GM18502 (cell line): ENCODE measurements at regions not wholly inside any gene's neighbourhood (a gene's known extent, or its start where the extent isn't known, plus 50 kb on each side); places are given as distances from the start of the nearest gene placed in this dataset.
A peak's percentile ranks its signal among the peaks of the same experiment; 100 is the strongest.
"Not testable (repeated sequence)": the region's sequence is repeated elsewhere in the genome, so short reads cannot be mapped to it uniquely, and the experiment has no call there.

Source experiments
- ATAC-seq: cut with Tn5 transposase; IDR thresholded peaks from one replicate; pipeline ENCODE4 v1.9.1; 2021; ENCODE audit warnings: mild to moderate bottlenecking; ENCODE audit not compliant: unreplicated experiment, poor library complexity

- no peak for ATAC-seq
Observed at GRCh38 chr7:153158149-153158548, 398.6 kb downstream of the ACTR3B start.

DNA sequence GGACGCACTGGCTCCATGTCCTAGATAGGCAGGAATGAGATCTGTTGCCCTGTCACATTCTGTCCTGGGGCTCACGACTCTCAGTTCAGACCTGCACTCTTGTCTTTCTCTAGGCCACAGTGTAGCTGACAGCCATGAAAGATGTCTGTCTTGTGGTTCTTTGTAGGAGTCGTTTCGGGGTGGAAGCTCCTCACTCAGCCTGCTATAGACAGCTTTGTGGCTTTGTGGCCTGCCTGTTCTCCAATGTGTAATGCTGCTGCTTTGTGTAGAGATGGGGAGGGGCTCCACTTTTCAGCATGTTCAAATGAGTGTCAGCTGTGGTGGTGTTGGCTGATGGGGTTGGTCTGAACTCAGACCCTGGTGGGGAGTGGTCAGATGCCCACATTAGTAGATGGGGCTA lies 410.7 kb downstream of the ACTR3B start:
- no peak for ATAC-seq

GRCh38 chr7:153185936-153186335 lies 426.4 kb downstream of the ACTR3B start:
- no peak for ATAC-seq

- no peak for ATAC-seq
Observed at GRCh38 chr7:153188161-153188560, 428.6 kb downstream of the ACTR3B start.

- peak; percentile 72 for ATAC-seq
Observed at GRCh38 chr7:153188630-153189029, 429.1 kb downstream of the ACTR3B start.

GRCh38 chr7:153190452-153190851 lies 430.9 kb downstream of the ACTR3B start:
- peak; percentile 61 for ATAC-seq

GRCh38 chr7:153190986-153191385 lies 431.4 kb downstream of the ACTR3B start:
- no peak for ATAC-seq

DNA sequence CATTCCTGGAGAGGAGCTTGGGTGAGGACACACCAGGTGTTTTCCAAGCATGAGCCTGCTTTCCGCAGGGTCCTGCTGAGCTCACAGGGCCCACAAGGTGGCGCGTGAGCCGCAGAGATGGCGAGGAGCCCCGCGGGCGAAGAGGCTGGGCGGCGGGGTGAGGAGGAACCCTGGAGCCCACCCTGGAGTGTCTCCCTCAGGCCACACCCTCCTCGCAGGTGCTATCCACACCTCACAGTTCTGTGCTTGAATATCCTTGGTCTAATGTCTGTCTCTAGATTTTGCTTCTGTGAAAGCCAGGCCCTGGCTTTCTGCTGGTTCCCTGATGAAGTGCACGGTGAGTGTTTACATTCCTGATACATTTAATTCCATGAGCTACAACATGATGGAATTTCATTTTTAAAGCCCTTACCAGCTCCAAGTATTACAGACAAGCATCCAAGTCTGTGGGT lies 433.6 kb downstream of the ACTR3B start:
- peak; percentile 60 for ATAC-seq

- no peak for ATAC-seq
Observed at GRCh38 chr7:153217032-153217431, 457.5 kb downstream of the ACTR3B start.

GRCh38 chr7:153224890-153225289 lies 465.3 kb downstream of the ACTR3B start:
- no peak for ATAC-seq

DNA sequence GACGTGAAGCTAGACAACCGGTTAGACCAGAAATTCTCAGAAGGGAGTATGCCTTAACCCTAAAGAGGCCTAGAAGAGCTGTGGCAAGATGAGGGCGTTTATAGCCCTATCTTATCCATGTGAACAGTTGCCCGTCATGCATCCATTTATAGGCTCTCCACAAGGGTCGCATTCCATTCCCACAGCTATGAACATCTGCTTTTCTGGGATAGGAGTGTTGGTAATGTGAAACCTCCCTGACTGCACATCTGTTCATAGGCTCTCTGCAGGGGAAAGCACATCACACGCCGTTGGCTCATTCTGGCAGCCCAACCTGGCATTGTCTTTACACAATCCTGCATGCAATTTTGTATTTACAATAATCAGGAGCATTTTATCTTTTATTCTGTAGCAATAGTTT lies 485.6 kb downstream of the ACTR3B start:
- ATAC-seq, result not testable (repeated sequence)

DNA sequence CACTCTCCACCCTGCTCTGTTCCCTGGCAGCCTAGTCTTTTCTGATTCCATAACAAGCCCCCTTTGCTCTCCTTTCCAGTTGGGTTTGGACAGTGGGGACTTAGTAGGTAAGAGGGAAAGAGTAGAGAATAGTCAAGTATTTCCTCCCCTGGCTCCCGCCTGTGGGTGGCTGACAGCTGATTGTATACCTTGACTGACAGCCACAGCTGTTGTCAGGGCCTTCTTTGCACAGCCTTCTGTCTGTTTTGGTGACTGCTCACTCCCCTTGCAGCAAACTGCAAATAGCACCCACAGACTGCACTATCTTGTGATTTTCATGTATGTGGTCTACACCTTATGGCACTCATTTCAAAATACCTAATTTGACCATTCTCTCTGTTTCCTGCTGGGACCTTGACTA lies 486.3 kb downstream of the ACTR3B start:
- ATAC-seq, result no peak

DNA sequence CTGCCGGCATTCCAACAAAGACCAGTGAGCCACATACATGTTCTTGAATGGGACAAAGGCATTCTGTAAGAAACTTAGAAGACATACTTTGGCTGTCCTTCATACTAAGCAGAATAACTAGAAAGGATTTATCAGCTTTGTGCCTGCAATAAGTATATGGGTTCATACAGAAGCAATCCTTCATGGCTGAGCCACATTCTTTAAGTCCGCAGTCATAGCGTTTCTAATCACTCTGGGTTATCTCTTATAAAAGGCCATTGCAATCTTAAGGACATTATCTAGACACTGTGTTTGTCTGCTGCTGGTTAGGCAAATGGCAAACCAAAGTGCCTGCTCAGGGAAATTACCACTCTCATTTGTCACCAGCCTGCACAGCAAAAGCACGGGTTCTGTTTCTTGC lies 488.4 kb downstream of the ACTR3B start:
- ATAC-seq, result no peak

DNA sequence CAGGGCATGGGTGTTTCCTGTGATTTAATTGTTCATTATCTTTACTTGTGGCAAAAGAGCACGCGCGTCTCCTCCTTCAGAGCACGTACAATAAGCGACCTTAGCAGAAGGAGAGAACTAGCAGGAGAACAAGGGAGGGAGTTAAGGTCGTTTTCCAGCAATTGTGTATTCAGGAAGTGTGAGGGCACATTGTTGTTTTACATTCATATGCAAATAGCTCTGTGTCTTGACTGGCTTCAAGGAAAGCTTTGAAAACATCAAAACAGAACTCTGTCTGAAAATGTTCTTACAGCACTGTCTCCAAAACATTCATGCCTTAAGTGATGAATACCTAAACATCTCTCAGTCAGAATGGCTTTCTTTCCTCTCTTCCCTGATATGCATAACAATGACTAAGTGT lies 499.1 kb downstream of the ACTR3B start:
- no peak for ATAC-seq

DNA sequence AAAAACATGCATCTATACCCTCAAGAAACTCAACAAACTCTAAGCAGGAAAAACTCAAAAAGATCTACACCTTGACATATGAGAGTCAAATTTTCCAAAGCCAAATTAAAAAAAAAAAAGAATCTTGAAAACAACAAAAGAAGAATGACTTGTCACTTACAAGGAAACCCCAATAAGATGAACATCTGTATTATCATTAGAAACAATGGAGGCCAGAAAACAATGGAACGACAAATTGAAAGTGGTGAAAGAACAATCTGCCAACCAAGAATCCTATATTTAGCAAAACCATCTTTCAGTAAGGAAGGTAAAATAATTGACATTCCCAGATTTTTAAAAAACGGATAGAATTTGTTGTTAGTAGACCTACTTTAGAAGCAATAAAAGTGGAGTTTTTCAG lies 516.8 kb downstream of the ACTR3B start:
- ATAC-seq, result no peak

DNA sequence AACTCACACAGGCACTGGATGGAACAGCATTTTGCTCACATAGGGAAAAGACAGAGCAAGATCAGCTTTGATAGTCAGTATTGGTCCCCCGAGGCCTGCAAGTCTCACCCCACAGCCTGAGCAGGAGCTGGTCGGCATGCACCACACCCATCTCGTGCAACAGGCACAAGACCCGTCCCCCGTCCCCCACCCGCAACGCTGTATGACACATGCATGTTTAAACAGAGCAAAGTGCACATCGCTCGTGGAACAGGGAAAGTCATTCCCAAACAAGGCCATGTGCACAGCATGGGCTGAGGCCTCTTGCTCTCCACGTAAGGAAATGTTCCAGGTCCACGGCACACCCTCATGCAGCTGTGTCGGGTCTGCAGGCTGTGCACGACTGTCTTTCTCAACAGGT lies 527.2 kb downstream of the ACTR3B start:
- no peak for ATAC-seq

- no peak for ATAC-seq
Observed at GRCh38 chr7:153290066-153290465, 530.5 kb downstream of the ACTR3B start.

- no peak for ATAC-seq
Observed at GRCh38 chr7:153297141-153297540, 537.6 kb downstream of the ACTR3B start.

DNA sequence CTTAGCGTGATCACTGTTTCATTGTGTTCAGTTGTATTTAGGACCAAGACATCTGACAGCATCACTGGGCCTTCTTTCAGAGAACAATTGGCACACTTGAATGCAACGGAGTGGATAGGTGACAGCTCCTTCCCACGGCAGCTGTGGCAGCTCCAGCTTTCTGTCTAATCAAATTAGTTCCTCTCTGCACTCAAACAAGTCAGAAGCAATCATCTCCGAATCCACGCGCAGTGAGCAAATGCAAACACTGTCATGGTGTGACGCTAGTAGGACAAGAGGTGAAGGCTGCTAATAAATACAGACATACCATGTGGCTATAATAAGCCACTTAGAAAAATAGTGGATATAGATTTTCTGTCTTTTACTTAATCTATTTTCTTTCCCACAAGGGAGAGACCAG lies 542.4 kb downstream of the ACTR3B start:
- ATAC-seq, result no peak

DNA sequence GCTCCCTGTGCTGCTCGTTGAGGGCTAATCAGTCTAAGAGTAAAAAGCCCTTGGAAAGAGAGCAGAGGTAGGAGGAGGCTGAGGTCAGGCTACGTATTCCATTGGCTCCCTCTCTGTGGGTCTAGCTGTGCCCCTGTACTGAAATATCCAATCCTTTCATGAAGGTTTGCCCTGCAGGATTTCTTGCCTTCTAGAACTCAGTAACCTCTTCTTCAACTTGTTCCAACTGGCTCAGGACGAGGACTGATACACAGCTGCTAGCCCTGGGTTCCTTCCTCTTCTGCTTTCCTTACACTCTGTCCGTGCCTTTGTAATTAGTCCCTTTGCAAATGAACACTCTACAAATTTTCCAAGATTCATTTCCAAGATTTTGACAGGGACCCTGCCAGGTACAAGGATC lies 560.5 kb downstream of the ACTR3B start:
- no peak for ATAC-seq

GRCh38 chr7:153320681-153321080 lies 561.1 kb downstream of the ACTR3B start:
- no peak for ATAC-seq

- ATAC-seq, result no peak
Observed at GRCh38 chr7:153322991-153323390, 563.4 kb downstream of the ACTR3B start.

- no peak for ATAC-seq
Observed at GRCh38 chr7:153324094-153324493, 564.5 kb downstream of the ACTR3B start.
